Left lung (tissue), 4 donors: ENCODE measurements at regions not wholly inside any gene's neighbourhood (a gene's known extent, or its start where the extent isn't known, plus 50 kb on each side); places are given as distances from the start of the nearest gene placed in this dataset.
"Not testable (repeated sequence)": the region's sequence is repeated elsewhere in the genome, so short reads cannot be mapped to it uniquely, and the experiment has no call there.

Experiments used
- ATAC-seq: fragments of 200-7000 bp; cut with Tn5 transposase; one replicate; pipeline ENCODE4 v1.9.1; 2020; ENCODE audit warnings: moderate library complexity
- DNase-seq, 4 donors: peaks; one replicate each; pipeline ENCODE4 v3.0.0-alpha.2; 2013 to 2020
- H3K27ac ChIP-seq, 2 donors: fragments of 200-600 bp; sonication (generic) in 1 of 2; one replicate each; pipeline versions ENCODE4 v1.5.0 to v1.8.0; 2020 to 2021
- H3K27me3 ChIP-seq, 2 donors: fragments of 200-600 bp; sonication (generic) in 1 of 2; one replicate each; pipeline versions ENCODE4 v1.5.0 to v1.8.0; 2020 to 2021
- H3K36me3 ChIP-seq, 2 donors: fragments of 200-600 bp; sonication (generic) in 1 of 2; one replicate each; pipeline versions ENCODE4 v1.5.0 to v1.8.0; 2020 to 2021
- H3K4me1 ChIP-seq, 2 donors: fragments of 200-600 bp; one replicate each; pipeline ENCODE4 v1.8.0; 2021
- H3K4me3 ChIP-seq, 2 donors: fragments of 200-600 bp; sonication (generic) in 1 of 2; one replicate each; pipeline versions ENCODE4 v1.5.0 to v1.8.0; 2020 to 2021; ENCODE audit warnings: mild to moderate bottlenecking in 1 of 2
- H3K9me3 ChIP-seq, 2 donors: fragments of 200-600 bp; sonication (generic) in 1 of 2; one replicate each; pipeline versions ENCODE4 v1.5.0 to v1.8.0; 2020 to 2021
- intact Hi-C, 2 donors: fragments of 100-400 bp; cut with DNase I; formaldehyde crosslinking; loops; one replicate each; pipeline versions ENCODE4 v1.11.2 to v1.14.2; 2022
- TF ChIP-seq, protein P1 (sequence below), 2 donors: fragments of 200-600 bp; sonication (generic) in 1 of 2; IDR thresholded peaks; one replicate each; pipeline versions ENCODE4 v1.5.0 to v1.8.0; 2021; ENCODE audit warnings: antibody characterized with exemption in 2 of 2
- donor health status: DM: no; HTN: yes; CAD: no.
- donor health status: DM: no; HTN: no; CAD: no.

DNA sequence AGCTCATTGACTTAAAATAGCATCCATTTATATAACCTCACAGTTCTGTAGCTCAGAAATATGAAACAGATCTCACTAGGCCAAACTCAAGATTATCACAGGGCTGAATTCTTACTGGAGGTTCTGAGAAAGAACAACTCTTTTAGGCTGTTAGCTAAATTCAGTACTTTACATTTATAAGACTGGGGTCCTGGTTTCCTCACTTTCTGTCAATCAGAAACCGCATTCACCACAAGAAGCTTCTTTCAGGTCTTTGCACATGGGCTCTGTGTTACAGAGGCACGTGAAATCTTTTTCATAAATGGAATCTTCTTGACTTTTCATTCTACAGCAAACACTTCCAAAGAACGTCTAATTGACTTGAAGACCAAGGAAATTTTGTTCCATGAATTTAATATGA is 876.3 kb upstream of the FOXG1 start:
- intact Hi-C loops = no loop called here
- Histone ChIP-seq H3K27me3 (no peaks in the 10 kb centered on the region), H3K4me3 (no peak overlapping the region), H3K9me3 (no peaks in the 10 kb centered on the region), H3K4me1 (no peaks in the 10 kb centered on the region), H3K27ac (no peak overlapping the region), H3K36me3 (no peaks in the 10 kb centered on the region)
- no peak for DNase-seq
- no peak for ATAC-seq
- TF ChIP-seq, protein P1, sequence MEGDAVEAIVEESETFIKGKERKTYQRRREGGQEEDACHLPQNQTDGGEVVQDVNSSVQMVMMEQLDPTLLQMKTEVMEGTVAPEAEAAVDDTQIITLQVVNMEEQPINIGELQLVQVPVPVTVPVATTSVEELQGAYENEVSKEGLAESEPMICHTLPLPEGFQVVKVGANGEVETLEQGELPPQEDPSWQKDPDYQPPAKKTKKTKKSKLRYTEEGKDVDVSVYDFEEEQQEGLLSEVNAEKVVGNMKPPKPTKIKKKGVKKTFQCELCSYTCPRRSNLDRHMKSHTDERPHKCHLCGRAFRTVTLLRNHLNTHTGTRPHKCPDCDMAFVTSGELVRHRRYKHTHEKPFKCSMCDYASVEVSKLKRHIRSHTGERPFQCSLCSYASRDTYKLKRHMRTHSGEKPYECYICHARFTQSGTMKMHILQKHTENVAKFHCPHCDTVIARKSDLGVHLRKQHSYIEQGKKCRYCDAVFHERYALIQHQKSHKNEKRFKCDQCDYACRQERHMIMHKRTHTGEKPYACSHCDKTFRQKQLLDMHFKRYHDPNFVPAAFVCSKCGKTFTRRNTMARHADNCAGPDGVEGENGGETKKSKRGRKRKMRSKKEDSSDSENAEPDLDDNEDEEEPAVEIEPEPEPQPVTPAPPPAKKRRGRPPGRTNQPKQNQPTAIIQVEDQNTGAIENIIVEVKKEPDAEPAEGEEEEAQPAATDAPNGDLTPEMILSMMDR (IDR thresholded peaks at IDR 0.05) = no peak

DNA sequence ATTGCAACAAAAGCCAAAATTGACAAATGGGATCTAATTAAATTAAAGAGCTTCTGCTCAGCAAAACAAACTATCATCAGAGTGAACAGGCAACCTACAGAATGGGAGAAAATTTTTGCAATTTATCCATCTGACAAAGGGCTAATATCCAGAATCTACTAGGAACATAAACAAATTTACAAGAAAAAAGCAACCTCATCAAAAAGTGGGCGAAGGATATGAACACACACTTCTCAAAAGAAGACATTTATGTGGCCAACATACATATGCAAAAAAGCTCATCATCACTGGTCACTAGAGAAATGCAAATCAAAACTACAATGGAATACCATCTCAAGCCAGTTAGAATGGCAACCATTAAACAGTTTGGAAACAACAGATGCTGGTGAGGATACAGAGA is 858.1 kb upstream of the FOXG1 start:
- DNase-seq, H3K4me3 ChIP-seq, H3K36me3 ChIP-seq, H3K27ac ChIP-seq, H3K27me3 ChIP-seq, intact Hi-C loops, H3K4me1 ChIP-seq, ATAC-seq: not testable (repeated sequence)
- peaks cover 0 to 14% of the 10 kb centered on the region in 2 donors for H3K9me3 ChIP-seq

DNA sequence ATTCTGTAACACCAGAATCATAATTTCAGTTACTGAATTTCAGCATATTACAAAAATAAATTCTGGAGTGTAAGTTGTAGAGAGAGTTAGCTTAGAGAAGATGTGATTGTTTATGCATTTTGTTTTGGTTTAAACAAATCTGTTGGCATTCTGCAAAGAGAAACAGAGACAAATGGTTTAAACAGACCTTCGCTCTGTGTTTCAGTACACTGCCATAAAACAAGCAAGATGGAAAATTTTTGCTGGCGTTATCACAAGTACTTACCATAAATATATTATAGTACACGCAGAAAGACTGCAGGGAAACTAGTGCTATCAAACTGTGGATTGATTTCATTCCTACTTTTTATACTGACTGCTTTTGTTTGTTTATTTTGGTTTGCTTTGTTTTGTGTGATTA is 850.3 kb upstream of the FOXG1 start:
- H3K4me1 ChIP-seq = no peaks in the 10 kb centered on the region
- H3K36me3 ChIP-seq = no peaks in the 10 kb centered on the region
- peaks cover 0 to 11% of the 10 kb centered on the region in 2 donors for H3K9me3 ChIP-seq
- no peaks in the 10 kb centered on the region for H3K27me3 ChIP-seq
- intact Hi-C loops = no loop called here
- TF ChIP-seq, protein P1 (IDR thresholded peaks at IDR 0.05) = no peak
- H3K4me3 ChIP-seq = no peak overlapping the region
- H3K27ac ChIP-seq = no peak overlapping the region
- ATAC-seq (no peak), DNase-seq (no peak)

DNA sequence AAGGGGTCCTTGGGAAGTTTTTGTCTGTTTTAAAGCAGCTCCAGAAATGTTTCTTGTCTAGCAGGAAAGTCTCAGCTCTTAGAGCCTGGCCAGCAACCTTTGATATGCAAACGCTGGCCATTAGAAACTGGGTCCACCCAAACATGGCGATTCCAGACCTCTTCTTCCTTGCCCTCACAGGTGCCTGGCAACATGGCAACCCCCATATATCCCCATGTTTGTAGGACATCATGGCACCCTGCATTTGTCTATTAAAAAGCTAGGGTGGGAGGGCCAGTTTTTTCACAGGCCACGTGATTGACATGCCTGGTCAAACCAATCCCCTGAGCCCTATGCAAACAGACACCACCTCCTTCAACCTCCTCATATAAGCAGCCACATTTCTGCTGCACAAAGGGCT is 848.7 kb upstream of the FOXG1 start:
- Histone ChIP-seq H3K4me1 (no peaks in the 10 kb centered on the region), H3K27ac (no peak overlapping the region), H3K27me3 (no peaks in the 10 kb centered on the region), H3K36me3 (no peaks in the 10 kb centered on the region), H3K4me3 (no peak overlapping the region), H3K9me3 (peaks cover 0 to 17% of the 10 kb centered on the region in 2 donors)
- TF ChIP-seq, protein P1 (IDR thresholded peaks at IDR 0.05) = no peak
- ATAC-seq (no peak), DNase-seq (no peak)
- intact Hi-C loops = no loop called here

DNA sequence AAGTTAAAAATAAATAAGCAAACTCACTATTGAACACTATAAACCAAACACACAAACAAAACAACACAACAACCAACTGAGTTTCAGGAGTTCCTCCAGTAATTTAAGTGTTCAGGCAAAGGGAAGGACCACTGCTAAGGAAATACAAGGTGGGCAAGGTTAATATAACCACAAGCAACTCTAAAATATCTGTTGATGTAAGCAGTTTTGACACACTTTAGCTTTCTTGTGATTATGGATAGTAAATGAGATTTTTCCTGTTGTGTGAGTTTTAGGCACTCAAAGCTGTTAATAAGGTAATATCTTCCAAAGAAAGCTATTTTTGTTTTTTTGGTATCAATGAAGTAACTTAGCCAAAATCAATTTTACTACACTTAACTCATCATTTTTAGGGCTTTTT is 839.1 kb upstream of the FOXG1 start:
- TF ChIP-seq, protein P1 (IDR thresholded peaks at IDR 0.05) = no peak
- DNase-seq (no peak), ATAC-seq (no peak)
- intact Hi-C loops = no loop called here
- Histone ChIP-seq H3K27ac (no peak overlapping the region), H3K4me1 (no peaks in the 10 kb centered on the region), H3K36me3 (no peaks in the 10 kb centered on the region), H3K27me3 (no peaks in the 10 kb centered on the region), H3K9me3 (peaks cover 0 to 8% of the 10 kb centered on the region in 2 donors), H3K4me3 (no peak overlapping the region)

DNA sequence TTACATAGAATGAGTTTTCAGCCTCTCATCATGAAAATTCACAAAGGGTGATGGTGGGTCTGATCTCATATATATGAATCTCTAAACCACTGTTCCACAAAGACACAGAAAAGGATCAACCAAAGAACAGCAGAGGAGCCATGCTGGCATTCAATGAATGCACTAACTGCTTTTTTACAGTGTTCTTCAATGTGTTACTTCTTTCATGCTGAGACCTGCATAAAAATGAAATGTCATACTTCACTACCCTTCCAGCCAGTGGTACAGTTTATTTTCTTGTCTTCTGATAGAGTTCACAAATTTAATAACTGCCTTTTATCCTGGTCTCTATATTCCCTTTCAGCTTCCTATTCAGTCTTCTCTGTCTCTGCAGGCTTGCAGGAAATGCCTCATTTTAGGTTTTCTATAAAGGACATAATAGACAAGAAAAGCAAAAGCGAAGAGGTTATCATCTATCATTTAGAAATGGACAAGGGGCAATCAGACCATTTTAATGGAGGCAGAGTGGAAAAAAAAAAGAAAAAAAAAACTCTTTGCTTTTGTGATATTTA is 836.7 kb upstream of the FOXG1 start:
- no peak overlapping the region for H3K27ac ChIP-seq
- ATAC-seq (no peak), DNase-seq (no peak)
- H3K4me1 ChIP-seq = no peaks in the 10 kb centered on the region
- TF ChIP-seq, protein P1 (IDR thresholded peaks at IDR 0.05) = no peak
- H3K27me3 ChIP-seq = no peaks in the 10 kb centered on the region
- H3K9me3 ChIP-seq = no peaks in the 10 kb centered on the region
- no peak overlapping the region for H3K4me3 ChIP-seq
- no peaks in the 10 kb centered on the region for H3K36me3 ChIP-seq
- intact Hi-C loops = no loop called here
